Panc1 (cell line): ENCODE measurements at regions not wholly inside any gene's neighbourhood (a gene's known extent, or its start where the extent isn't known, plus 50 kb on each side); places are given as distances from the start of the nearest gene placed in this dataset.

Experiments used
- ATAC-seq: fragments of 200-7000 bp; cut with Tn5 transposase; 2 replicates; pipeline ENCODE4 v1.9.1; 2020; ENCODE audit warnings: mild to moderate bottlenecking, moderate library complexity
- BruUV-seq: library from RNA; stranded (reverse); fragments of 400-500 nt; replicated peaks from 2 replicates; lab custom pipeline; 2021; lab: Mats Ljungman, UMichigan
- CTCF ChIA-PET: fragments of 300-600 bp; sonication (Branson Sonifier 250); formaldehyde crosslinking; loops from one replicate; lab custom pipeline; 2022; ENCODE audit warnings: antibody characterized with exemption; lab: Charles Lee
- POLR2A ChIA-PET: fragments of 300-600 bp; sonication (Branson Sonifier 250); formaldehyde crosslinking; loops from one replicate; lab custom pipeline; 2022; ENCODE audit warnings: antibody characterized with exemption; lab: Charles Lee
- DNase-seq: peaks from one replicate; pipeline ENCODE4 v3.0.0-alpha.2; 2010; ENCODE audit warnings: low read depth, low spot score
- H3K27ac ChIP-seq: 2 replicates; pipeline ENCODE4 v1.5.1; 2011; ENCODE audit warnings: mild to moderate bottlenecking, low read length, inconsistent platforms
- H3K27me3 ChIP-seq: fragments of 200-500 bp; sonication (Bioruptor generic); 2 replicates; pipeline ENCODE4 v1.6.0; 2014; ENCODE audit warnings: low read length, inconsistent platforms; ENCODE audit not compliant: control insufficient read depth, insufficient read depth
- H3K36me3 ChIP-seq: fragments of 200-500 bp; sonication (Bioruptor generic); 2 replicates; pipeline ENCODE4 v1.5.1; 2014; ENCODE audit warnings: inconsistent platforms, mild to moderate bottlenecking, low read length, moderate library complexity; ENCODE audit not compliant: control insufficient read depth, insufficient read depth
- H3K4me1 ChIP-seq: 2 replicates; pipeline ENCODE4 v1.5.1; 2011; ENCODE audit warnings: inconsistent platforms, mild to moderate bottlenecking, low read length, moderate library complexity; ENCODE audit not compliant: control insufficient read depth, insufficient read depth
- H3K4me3 ChIP-seq, 2 experiments: 2 replicates each; pipeline ENCODE4 v1.5.1; 2011 to 2012; ENCODE audit warnings: low read depth in 2 of 2, low read length in 2 of 2, mild to moderate bottlenecking in 2 of 2, inconsistent platforms in 1 of 2, moderate library complexity in 1 of 2
- H3K9me3 ChIP-seq: fragments of 200-500 bp; sonication (Bioruptor generic); 2 replicates; pipeline ENCODE4 v1.5.1; 2014; ENCODE audit warnings: low read depth, mild to moderate bottlenecking, inconsistent platforms, low read length, moderate library complexity; ENCODE audit not compliant: control insufficient read depth, insufficient read depth
- CTCF ChIP-seq: fragments of 450-650 bp; IDR thresholded peaks from 2 replicates; pipeline ENCODE4 v1.5.1; 2017; ENCODE audit warnings: mild to moderate bottlenecking
- POLR2AphosphoS5 ChIP-seq: IDR thresholded peaks from 2 replicates; pipeline ENCODE4 v1.6.1; 2012; ENCODE audit warnings: mild to moderate bottlenecking, low read depth, low read length, moderate library complexity
- REST ChIP-seq, 2 experiments: IDR thresholded peaks; 2 replicates each; pipeline ENCODE4 v1.6.1; 2011 to 2012; ENCODE audit warnings: low read depth in 2 of 2, control low read depth in 1 of 2, low read length in 1 of 2, mild to moderate bottlenecking in 1 of 2, moderate library complexity in 1 of 2; ENCODE audit not compliant: insufficient read depth in 1 of 2
- SIN3A ChIP-seq: IDR thresholded peaks from 2 replicates; pipeline ENCODE4 v1.6.1; 2012; ENCODE audit warnings: low read depth, mild to moderate bottlenecking, low read length, moderate library complexity, borderline replicate concordance; ENCODE audit not compliant: insufficient read depth
- TCF7L2 ChIP-seq: IDR thresholded peaks from 2 replicates; pipeline ENCODE4 v1.6.1; 2011; ENCODE audit warnings: mild to moderate bottlenecking, low read depth, low read length, inconsistent platforms
- in situ Hi-C: cut with HindIII; loops from 2 replicates; pipeline ENCODE4 v1.10.0; 2016; ENCODE audit warnings: low sequenced_read_pairs, low pct_unique_long_range_greater_than_20kb
- intact Hi-C: fragments of 100-400 bp; cut with micrococcal nuclease; formaldehyde crosslinking; loops from one replicate; pipeline ENCODE4 v1.10.0; 2022; ENCODE audit not compliant: unreplicated experiment

- TF ChIP-seq REST (IDR thresholded peaks at IDR 0.05; ENCODE audit: insufficient read depth in 1 of 2, low read depth in 2 of 2, low read length in 1 of 2), result no peak
- TF ChIP-seq SIN3A, result no peak
- TF ChIP-seq CTCF, result no peak
- TF ChIP-seq POLR2AphosphoS5, result no peak
- in situ Hi-C loops (no loop called here), intact Hi-C loops (no loop called here)
- Histone ChIP-seq H3K9me3 (no peaks in the 10 kb centered on the region), H3K4me3 (no peak overlapping the region), H3K27ac (no peak overlapping the region), H3K27me3 (no peaks in the 10 kb centered on the region), H3K36me3 (no peaks in the 10 kb centered on the region), H3K4me1 (no peaks in the 10 kb centered on the region)
- no peak for ATAC-seq
- CTCF ChIA-PET, result no interaction called here
- POLR2A ChIA-PET, result no interaction called here
- DNase-seq, result no peak
- no TSS peak for BruUV-seq
These were observed 190.9 kb downstream of the ST6GAL2 start for GRCh38 chr2:106694964-106695470.

DNA sequence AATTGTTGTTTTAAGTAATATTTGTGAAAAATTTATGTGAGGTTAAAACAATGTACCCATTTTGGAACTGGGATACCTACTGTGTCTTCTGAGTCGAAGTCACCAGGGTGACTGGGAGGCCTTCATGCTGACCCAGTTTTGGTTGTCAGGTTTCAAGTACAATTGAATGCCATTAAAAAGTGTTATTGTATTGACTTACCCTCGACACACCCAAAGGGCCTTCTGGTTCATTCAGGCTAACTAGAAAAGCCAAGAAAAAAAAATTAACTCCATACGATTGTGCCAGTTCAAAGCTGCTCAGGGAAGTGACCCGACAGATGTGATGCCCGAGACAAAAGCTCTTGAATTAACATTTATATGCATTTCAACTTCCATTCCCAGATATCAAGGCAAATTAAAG, 190.0 kb downstream of the ST6GAL2 start:
- in situ Hi-C loops (no loop called here), intact Hi-C loops (no loop called here)
- DNase-seq (no peak), ATAC-seq (no peak)
- TF ChIP-seq POLR2AphosphoS5 (no peak), TCF7L2 (no peak), REST (IDR thresholded peaks at IDR 0.05; ENCODE audit: insufficient read depth in 1 of 2, low read depth in 2 of 2, low read length in 1 of 2) (no peak), CTCF (no peak), SIN3A (no peak)
- Histone ChIP-seq H3K9me3 (no peaks in the 10 kb centered on the region), H3K27ac (no peak overlapping the region), H3K4me3 (no peak overlapping the region), H3K27me3 (no peaks in the 10 kb centered on the region), H3K36me3 (no peaks in the 10 kb centered on the region), H3K4me1 (no peaks in the 10 kb centered on the region)
- no TSS peak for BruUV-seq
- POLR2A ChIA-PET, result no interaction called here
- CTCF ChIA-PET, result no interaction called here
